Activated CD4-positive, alpha-beta memory T cell treated with anti-CD3 and anti-CD28 coated beads for 36 hours (primary cell): ENCODE measurements at regions not wholly inside any gene's neighbourhood (a gene's known extent, or its start where the extent isn't known, plus 50 kb on each side); places are given as distances from the start of the nearest gene placed in this dataset.

Experiments
- CTCF ChIA-PET: fragments of 350-600 bp; sonication (Branson Sonifier 250); formaldehyde crosslinking; loops from one replicate; lab custom pipeline; 2021; ENCODE audit warnings: antibody characterized with exemption, inconsistent platforms; lab: Charles Lee
- POLR2A ChIA-PET: fragments of 350-600 bp; sonication (Branson Sonifier 250); formaldehyde crosslinking; loops from one replicate; lab custom pipeline; 2021; ENCODE audit warnings: antibody characterized with exemption; lab: Charles Lee
- DNase-seq: peaks from one replicate; pipeline ENCODE4 v3.0.0-alpha.2; 2020
- H3K27ac Mint-ChIP-seq: one replicate; pipeline ENCODE4 v1.8.0; 2021; ENCODE audit warnings: mixed read lengths
- H3K27me3 Mint-ChIP-seq: one replicate; pipeline ENCODE4 v1.8.0; 2021; ENCODE audit warnings: mixed read lengths
- H3K36me3 Mint-ChIP-seq: one replicate; pipeline ENCODE4 v1.8.0; 2021; ENCODE audit warnings: mixed read lengths
- H3K4me1 Mint-ChIP-seq: one replicate; pipeline ENCODE4 v1.8.0; 2021; ENCODE audit warnings: low read depth, mixed read lengths
- H3K4me3 Mint-ChIP-seq: one replicate; pipeline ENCODE4 v1.8.0; 2021; ENCODE audit warnings: mild to moderate bottlenecking, mixed read lengths
- H3K9me3 Mint-ChIP-seq: one replicate; pipeline ENCODE4 v1.8.0; 2021; ENCODE audit warnings: mixed read lengths
- intact Hi-C: fragments of 100-400 bp; cut with micrococcal nuclease; formaldehyde crosslinking; loops from one replicate; pipeline ENCODE4 v1.15.1; 2023

GRCh38 chr6:6516666-6517458 is 71.7 kb upstream of the LY86 start:
- ChIA-PET POLR2A (no interaction called here), CTCF (interaction anchor here (1.1 to 1.6 kb wide), 2 partner anchors 9 to 29 kb away, joined by 3 to 4 read pairs; no protein-coding TSS in a partner anchor)
- intact Hi-C loops = loop anchor here (1.0 to 10.0 kb wide), 3 partner anchors 43 to 652 kb away; partner anchors contain the start of gene NRN1
- Mint-ChIP-seq H3K4me1 (peaks cover 16% of the 10 kb centered on the region), H3K27me3 (peaks cover 76% of the 10 kb centered on the region), H3K4me3 (no peak overlapping the region), H3K9me3 (no peaks in the 10 kb centered on the region), H3K36me3 (no peaks in the 10 kb centered on the region), H3K27ac (no peak overlapping the region)
- peak; percentile 17 for DNase-seq

GRCh38 chr6:6518631-6519427 is 69.7 kb upstream of the LY86 start:
- intact Hi-C loops = loop anchor here (10.0 kb wide), 2 partner anchors 514 to 654 kb away; partner anchors contain the start of gene NRN1
- no peak for DNase-seq
- ChIA-PET POLR2A (no interaction called here), CTCF (interaction anchor here (1.7 kb wide), 1 partner anchor 28 kb away, joined by 4 read pairs; no protein-coding TSS in a partner anchor)
- H3K4me1 Mint-ChIP-seq = peaks cover 16% of the 10 kb centered on the region
- H3K9me3 Mint-ChIP-seq = no peaks in the 10 kb centered on the region
- H3K27ac Mint-ChIP-seq = no peak overlapping the region
- peaks cover 75% of the 10 kb centered on the region for H3K27me3 Mint-ChIP-seq
- no peak overlapping the region for H3K4me3 Mint-ChIP-seq
- H3K36me3 Mint-ChIP-seq = no peaks in the 10 kb centered on the region

DNA sequence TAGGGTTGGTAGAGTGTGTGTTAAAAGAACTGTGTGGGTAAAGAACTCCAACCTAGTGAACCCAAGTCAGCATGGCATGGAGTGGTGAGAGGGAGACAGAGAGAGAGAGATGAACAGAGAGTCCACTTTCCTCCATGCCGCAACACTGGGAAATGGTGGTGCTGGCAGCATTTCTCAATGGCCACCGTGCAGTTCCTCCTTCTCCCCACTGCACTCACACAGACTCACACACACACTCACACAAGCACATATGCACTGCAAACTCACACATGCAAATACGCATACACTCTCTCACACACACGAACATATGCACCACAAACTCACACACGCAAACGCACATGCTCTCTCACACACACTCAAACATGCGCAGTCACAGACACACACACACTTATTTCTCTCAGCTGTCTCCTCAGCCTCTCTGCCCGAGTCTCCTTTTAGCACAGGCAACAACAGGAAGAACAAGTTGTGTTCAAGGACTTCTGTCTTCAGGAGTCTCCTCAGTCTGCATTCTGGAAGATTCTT is 66.5 kb upstream of the LY86 start:
- POLR2A ChIA-PET = no interaction called here
- Mint-ChIP-seq H3K4me1 (no peaks in the 10 kb centered on the region), H3K27me3 (peaks cover 79% of the 10 kb centered on the region), H3K4me3 (no peak overlapping the region), H3K27ac (no peak overlapping the region), H3K9me3 (no peaks in the 10 kb centered on the region), H3K36me3 (no peaks in the 10 kb centered on the region)
- intact Hi-C loops = no loop called here
- CTCF ChIA-PET = no interaction called here
- DNase-seq = no peak

DNA sequence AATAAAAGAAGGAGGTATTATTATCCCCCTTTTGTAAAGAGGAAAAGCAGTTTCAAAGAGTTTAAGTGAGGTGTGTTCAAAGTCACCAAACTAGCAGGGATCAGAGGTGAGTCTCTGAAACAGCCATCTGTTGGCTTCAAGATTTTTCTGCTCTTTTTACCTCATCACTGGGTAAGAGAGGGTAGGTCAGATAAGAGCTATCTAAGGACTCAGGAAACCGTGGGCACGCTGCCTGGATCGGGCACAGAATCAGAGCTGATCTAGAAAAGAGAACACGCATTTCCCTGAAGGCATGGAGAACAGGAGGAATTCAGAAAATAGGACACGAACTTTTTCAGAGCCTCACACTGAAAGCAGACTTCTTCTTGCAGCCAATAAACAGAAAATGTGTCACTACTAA is 65.8 kb upstream of the LY86 start:
- Mint-ChIP-seq H3K9me3 (no peaks in the 10 kb centered on the region), H3K27ac (no peak overlapping the region), H3K27me3 (peaks cover 81% of the 10 kb centered on the region), H3K4me3 (no peak overlapping the region), H3K36me3 (no peaks in the 10 kb centered on the region), H3K4me1 (no peaks in the 10 kb centered on the region)
- ChIA-PET POLR2A (no interaction called here), CTCF (no interaction called here)
- no peak for DNase-seq
- intact Hi-C loops = no loop called here

DNA sequence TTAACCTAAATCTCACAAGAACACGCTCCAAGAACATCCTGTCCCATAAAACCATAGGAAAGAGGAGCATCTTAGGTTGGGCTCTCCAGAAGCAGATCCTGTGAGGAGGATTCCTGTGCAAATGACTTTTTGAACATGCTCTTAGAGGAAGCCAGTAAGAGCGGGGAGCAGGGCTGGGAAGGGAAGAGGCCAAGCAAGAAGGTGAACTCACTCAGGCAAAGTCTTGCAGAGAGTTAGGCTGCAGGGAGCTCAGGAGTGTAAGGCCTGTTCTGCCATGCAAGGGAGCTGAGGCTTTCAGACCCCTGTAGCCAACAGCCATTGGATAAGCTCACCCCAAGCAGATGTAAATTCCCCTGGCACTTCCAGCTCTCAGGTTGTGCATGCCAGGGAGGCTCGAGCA is 63.6 kb upstream of the LY86 start:
- Mint-ChIP-seq H3K4me1 (no peaks in the 10 kb centered on the region), H3K9me3 (no peaks in the 10 kb centered on the region), H3K27ac (no peak overlapping the region), H3K4me3 (no peak overlapping the region), H3K36me3 (no peaks in the 10 kb centered on the region), H3K27me3 (peaks cover 71% of the 10 kb centered on the region)
- ChIA-PET POLR2A (no interaction called here), CTCF (no interaction called here)
- intact Hi-C loops = no loop called here
- no peak for DNase-seq

GRCh38 chr6:6525933-6526332 is 62.6 kb upstream of the LY86 start:
- Mint-ChIP-seq H3K36me3 (no peaks in the 10 kb centered on the region), H3K4me3 (no peak overlapping the region), H3K9me3 (no peaks in the 10 kb centered on the region), H3K4me1 (no peaks in the 10 kb centered on the region), H3K27ac (no peak overlapping the region), H3K27me3 (peaks cover 66% of the 10 kb centered on the region)
- ChIA-PET POLR2A (no interaction called here), CTCF (interaction anchor here (1.3 to 1.5 kb wide), 2 partner anchors 10 to 20 kb away, joined by 4 to 6 read pairs; no protein-coding TSS in a partner anchor)
- intact Hi-C loops = no loop called here
- no peak for DNase-seq

GRCh38 chr6:6529275-6529674 is 59.2 kb upstream of the LY86 start:
- POLR2A ChIA-PET = no interaction called here
- DNase-seq = no peak
- CTCF ChIA-PET = interaction anchor here (1.1 kb wide), 1 partner anchor 18 kb away, joined by 4 read pairs; no protein-coding TSS in a partner anchor
- H3K9me3 Mint-ChIP-seq = no peaks in the 10 kb centered on the region
- peaks cover 48% of the 10 kb centered on the region for H3K27me3 Mint-ChIP-seq
- H3K4me1 Mint-ChIP-seq = no peaks in the 10 kb centered on the region
- no peaks in the 10 kb centered on the region for H3K36me3 Mint-ChIP-seq
- no peak overlapping the region for H3K4me3 Mint-ChIP-seq
- no peak overlapping the region for H3K27ac Mint-ChIP-seq
- intact Hi-C loops = no loop called here

DNA sequence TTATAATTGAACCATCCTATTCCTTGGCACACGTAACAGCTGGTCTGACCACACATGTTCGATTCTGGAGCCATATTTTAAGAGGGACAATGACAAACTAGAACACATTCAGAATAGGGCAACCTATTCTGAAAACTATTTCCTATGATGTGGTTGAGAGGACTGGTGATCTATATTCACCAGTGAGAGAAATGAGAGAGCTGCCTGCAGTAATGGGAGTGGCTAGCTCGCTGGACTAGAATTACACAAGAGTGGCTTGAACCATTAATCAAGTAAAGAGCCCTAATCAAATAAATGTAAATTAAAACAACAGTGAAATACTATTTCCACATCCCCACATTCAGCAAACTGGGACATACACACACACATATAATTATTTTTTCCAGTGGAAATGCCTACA is 55.3 kb upstream of the LY86 start:
- Mint-ChIP-seq H3K4me3 (no peak overlapping the region), H3K36me3 (no peaks in the 10 kb centered on the region), H3K9me3 (no peaks in the 10 kb centered on the region), H3K4me1 (no peaks in the 10 kb centered on the region), H3K27ac (no peak overlapping the region), H3K27me3 (peaks cover 24% of the 10 kb centered on the region)
- intact Hi-C loops = no loop called here
- CTCF ChIA-PET = interaction anchor here (1.2 to 2.1 kb wide), 2 partner anchors 12 to 14 kb away, joined by 7 read pairs; no protein-coding TSS in a partner anchor
- POLR2A ChIA-PET = no interaction called here
- DNase-seq = no peak

DNA sequence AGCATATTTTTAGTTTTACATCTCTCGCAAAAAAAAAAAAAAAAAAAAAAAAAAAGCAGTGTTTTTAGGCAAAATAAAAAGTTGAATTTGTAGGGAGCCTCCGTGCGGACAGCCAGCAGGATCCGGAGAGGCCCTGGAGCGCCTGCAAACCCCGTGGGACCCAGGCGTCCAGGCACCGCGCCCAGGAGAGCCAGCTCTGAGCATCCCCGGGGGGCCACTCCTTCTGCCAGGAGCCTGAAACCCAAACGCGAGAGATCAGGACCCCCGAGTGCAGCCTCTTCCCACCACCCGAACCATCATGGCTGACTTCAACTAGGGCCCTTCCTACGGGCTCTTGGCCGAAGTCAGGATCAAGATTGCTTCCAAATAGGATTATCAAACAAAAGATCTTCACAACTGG is 54.1 kb upstream of the LY86 start:
- intact Hi-C loops = no loop called here
- POLR2A ChIA-PET = no interaction called here

GRCh38 chr6:6537488-6538260 is 50.8 kb upstream of the LY86 start:
- POLR2A ChIA-PET = no interaction called here
- Mint-ChIP-seq H3K9me3 (no peaks in the 10 kb centered on the region), H3K36me3 (no peaks in the 10 kb centered on the region), H3K27ac (no peak overlapping the region), H3K4me3 (no peak overlapping the region), H3K4me1 (peaks cover 3% of the 10 kb centered on the region), H3K27me3 (peaks cover 17% of the 10 kb centered on the region)
- intact Hi-C loops = no loop called here
- CTCF ChIA-PET = interaction anchor here (2.3 kb wide), 1 partner anchor 10 kb away, joined by 6 read pairs; no protein-coding TSS in a partner anchor
- no peak for DNase-seq

More for the DNA sequence above, 54.1 kb upstream of the LY86 start:
- peaks cover 3% of the 10 kb centered on the region for H3K4me1 Mint-ChIP-seq
- peaks cover 20% of the 10 kb centered on the region for H3K27me3 Mint-ChIP-seq
- CTCF ChIA-PET = interaction anchor here (2.1 kb wide), 1 partner anchor 11 kb away, joined by 7 read pairs; no protein-coding TSS in a partner anchor
- DNase-seq = no peak
- no peak overlapping the region for H3K27ac Mint-ChIP-seq
- no peaks in the 10 kb centered on the region for H3K36me3 Mint-ChIP-seq
- H3K4me3 Mint-ChIP-seq = no peak overlapping the region
- H3K9me3 Mint-ChIP-seq = no peaks in the 10 kb centered on the region

- H3K9me3 Mint-ChIP-seq = no peaks in the 10 kb centered on the region
- peaks cover 3% of the 10 kb centered on the region for H3K4me1 Mint-ChIP-seq
- H3K36me3 Mint-ChIP-seq = no peaks in the 10 kb centered on the region
- DNase-seq = no peak
- intact Hi-C loops = no loop called here
- ChIA-PET POLR2A (no interaction called here), CTCF (interaction anchor here (2.3 kb wide), 1 partner anchor 9 kb away, joined by 6 read pairs; no protein-coding TSS in a partner anchor)
- no peak overlapping the region for H3K4me3 Mint-ChIP-seq
- no peak overlapping the region for H3K27ac Mint-ChIP-seq
- H3K27me3 Mint-ChIP-seq = peaks cover 22% of the 10 kb centered on the region
Measured at GRCh38 chr6:6538261-6538660, 50.3 kb upstream of the LY86 start.
